Stimulated activated CD4-positive, alpha-beta T cell treated with anti-CD3 and anti-CD28 coated beads, Interleukin-1b, Interleukin-23, amount 100 ng/mL, for 4 hours (primary cell): ENCODE measurements at regions not wholly inside any gene's neighbourhood (a gene's known extent, or its start where the extent isn't known, plus 50 kb on each side); places are given as distances from the start of the nearest gene placed in this dataset.
"Not testable (repeated sequence)": the region's sequence is repeated elsewhere in the genome, so short reads cannot be mapped to it uniquely, and the experiment has no call there.

Experiments used
- DNase-seq, 2 donors: peaks; one replicate each; pipeline ENCODE4 v3.0.0-alpha.2; 2020; ENCODE audit warnings: low read depth in 2 of 2

DNA sequence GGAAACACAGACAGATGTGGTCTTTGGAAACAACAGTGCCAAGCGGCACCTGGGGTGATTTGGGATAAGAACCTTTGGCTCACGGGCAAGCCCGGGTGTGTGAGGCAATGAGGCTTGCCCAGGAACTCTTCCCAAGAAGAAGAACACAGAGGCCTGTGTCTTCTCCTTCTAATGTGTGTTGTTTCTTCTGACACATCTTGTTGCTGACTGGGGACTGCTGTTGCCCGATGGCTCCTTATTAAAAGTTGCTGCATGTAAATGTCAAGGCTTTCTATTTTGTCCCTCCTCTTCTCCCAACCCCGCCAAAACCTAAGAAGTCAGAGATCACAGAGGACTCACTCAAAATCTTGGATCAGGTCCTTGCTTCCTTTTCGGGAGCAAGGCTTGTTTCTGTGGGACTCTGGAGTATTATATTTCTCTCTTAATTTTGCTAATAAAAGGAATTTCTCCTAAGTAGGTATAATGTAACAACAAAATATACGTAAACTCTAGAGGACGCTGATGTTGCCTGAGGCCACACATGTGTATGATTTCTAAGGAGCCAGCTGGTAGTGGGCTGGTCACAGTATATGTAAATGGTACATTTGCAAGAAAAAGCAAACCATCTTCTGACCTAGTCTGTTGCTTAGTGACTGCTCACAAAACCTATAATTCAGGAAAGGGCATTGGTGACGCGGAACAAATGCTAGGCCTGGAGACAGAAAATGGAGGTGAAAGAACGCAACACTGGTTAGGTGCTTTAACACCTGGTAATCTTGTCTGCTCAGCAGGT is 232.5 kb downstream of the GADD45G start:
- no peak for DNase-seq

GRCh38 chr9:89837934-89838310 is 233.1 kb downstream of the GADD45G start:
- DNase-seq, result no peak

DNA sequence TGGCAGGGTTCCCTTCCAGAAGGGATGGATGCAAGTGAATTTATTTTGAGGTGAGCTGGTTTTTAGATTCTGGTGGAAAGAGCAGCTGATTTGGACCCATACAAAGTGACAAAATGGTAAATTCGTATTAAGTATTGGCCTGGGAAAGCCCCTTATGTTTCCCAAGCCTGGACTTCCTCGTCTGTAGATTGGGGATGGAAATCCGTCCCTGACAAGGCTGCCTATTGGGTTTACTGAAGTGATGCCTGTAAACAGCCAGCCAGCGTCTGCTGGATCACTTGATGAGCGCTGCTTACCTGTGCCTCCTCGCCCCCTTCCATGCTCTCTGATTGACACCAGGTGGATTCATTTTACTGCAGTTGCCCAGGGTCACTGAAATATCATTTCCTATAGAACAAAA is 233.8 kb downstream of the GADD45G start:
- no peak for DNase-seq

DNA sequence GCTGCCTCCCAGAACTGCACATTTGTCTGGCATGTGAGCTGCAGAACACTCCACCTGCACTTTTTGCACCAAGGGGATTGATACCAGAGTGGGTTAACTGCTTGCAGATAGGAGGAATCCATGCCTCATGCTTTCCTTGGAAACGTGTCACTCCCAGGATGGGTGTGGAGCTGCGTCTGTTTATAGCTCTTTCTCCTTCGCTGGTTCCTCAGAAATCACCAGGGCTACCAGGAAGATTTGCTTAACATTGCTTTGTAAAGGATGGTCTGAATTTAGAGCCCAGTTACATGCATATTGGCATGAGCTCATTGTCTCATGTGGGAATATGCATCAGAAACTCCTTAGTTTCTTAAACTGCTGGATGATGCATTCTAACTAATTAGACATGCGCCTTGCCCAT is 234.6 kb downstream of the GADD45G start:
- DNase-seq, result no peak

GRCh38 chr9:89839952-89840351 is 235.1 kb downstream of the GADD45G start:
- no peak for DNase-seq

DNA sequence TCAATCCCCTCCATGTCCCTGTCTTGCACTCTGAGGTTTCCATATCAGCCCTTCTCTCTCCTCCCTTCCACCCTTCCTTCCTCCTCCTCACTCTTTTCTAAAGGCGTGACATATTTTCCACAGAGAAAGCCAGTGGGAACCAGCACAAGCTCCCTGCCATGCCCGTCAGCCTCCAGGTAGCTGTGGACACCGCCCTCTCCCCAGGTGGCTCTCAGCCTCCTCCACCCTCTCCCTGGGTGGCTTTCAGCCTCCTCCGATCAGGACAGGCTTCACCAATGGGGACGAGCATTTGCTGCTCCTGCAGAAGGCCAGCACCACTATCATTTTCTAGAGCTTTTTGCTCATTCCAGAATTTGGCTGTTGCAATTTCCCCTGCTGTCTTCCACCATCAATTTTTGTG is 236.6 kb downstream of the GADD45G start:
- DNase-seq, result no peak

DNA sequence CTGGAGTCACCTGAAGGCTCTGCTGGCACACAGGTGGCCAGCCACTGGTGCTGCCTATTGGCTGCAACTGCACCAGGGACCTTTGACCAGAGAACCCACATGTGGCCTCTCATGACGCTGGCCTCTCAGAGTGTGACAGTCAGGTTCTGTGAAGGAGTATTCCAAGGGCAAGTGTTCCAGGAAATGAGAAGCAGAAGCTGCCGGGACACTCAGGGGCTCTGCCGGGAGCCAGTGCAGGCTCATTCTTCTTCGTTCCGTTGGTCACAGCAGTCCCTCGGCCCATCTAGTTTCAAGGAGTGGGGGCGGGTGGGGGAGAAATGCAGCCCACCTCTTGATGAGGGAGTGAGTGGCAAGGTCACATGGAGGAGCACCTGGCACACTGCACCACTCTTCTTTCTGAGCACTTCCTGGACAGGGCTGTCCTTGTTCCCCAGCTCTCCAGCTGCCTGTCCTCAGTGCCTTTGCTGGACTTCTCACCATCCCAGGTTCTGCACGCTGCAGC is 237.5 kb downstream of the GADD45G start:
- no peak for DNase-seq

DNA sequence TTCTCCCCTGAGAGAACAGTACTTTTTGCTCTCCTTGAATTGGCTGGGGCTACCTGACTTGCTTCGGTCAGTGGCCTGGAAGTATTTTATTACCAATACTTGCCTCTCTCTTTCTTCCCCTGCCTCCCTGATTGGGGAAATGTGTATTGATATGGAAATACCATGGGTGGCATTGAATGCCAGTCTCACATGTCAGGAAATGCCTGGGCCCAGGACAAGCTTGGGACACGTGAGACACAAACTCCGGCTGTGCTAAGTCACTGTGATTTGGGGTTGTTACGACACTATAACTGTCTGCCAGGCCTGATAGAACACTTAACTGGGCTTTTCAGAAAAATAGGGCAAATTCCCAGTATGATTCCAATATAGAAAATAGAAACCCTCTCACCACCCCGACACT is 238.3 kb downstream of the GADD45G start:
- DNase-seq, result no peak

DNA sequence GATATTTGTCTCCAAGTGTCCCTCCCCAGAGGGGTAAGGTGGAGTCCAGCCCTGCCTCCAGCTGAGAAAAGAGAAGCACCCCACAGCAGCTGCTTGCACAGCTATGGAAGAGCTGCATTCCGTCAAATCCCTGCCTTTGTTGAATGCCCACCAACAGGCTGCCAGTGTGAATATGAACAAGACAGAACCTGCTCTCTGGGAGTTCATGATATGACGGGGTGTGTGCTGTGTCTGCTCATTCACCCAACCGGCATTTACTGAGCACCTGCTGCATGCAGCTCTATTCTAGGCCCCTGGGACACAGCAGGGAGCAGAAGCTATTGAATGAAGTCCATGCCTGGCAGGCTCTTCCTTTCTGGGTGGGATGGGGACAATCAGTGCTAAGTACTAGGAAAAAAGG is 238.8 kb downstream of the GADD45G start:
- DNase-seq, result no peak

- no peak for DNase-seq
Measured at GRCh38 chr9:89844075-89844474, 239.3 kb downstream of the GADD45G start.

DNA sequence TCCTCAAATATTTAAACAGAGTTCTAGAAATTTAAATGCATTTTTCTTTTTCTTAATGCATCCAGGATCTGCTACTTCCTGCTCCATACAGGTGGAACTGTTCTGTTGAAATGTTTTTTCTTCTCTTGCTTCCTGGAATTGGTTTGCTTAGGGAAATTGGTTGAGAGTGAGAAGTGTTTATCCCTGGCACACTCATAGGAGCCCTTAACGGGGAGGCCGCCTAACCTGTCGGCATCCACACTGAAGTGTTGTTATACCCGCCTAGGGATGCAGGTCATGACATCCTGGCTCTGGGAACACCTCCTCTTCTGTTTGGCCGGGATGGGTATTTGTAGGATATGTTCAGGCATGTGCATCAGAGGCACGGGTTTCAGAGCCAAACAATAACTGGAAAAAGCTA is 239.7 kb downstream of the GADD45G start:
- DNase-seq, result no peak

DNA sequence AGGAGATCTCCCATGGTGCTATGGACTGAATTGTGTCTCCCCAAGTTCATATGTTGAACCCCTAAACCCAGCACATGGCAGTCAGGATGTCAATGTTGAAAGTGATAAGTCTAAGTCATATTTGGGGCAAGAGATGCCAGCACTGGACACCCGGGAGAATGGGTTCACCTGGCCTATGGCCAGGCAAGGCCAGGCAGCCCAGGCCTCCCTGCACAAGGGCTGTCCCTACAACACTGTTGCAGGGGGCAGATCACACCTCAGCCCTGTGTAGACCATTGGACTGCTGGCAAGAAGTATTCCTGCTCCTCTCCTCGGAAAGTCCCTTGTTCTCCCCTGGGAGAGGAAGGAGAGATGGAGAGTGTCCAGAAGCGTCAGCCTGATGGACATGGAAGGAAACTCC is 240.5 kb downstream of the GADD45G start:
- no peak for DNase-seq

GRCh38 chr9:89845862-89846261 is 241.1 kb downstream of the GADD45G start:
- DNase-seq, result no peak

- DNase-seq, result no peak
Measured at GRCh38 chr9:89848060-89849040, 243.5 kb downstream of the GADD45G start.

DNA sequence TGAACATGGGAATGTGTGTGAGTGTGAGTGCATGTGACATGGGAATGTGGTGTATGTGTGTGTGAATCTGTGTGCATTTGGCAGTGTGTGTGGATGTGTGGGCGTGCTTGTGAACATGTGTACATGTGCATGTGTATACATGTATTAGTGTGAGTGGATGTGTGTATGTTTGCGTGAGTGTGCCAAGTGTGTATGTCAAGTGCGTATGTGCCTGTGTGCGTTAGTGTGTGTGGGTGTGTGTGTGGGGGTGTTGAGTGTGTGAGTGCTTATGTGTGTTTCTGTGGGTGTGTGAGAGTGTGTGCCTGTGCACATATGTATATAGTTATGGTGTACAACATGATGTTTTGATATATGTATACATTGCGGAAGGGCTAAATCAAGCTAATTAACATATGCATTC is 244.3 kb downstream of the GADD45G start:
- no peak for DNase-seq

GRCh38 chr9:89850153-89850552 is 245.3 kb downstream of the GADD45G start:
- DNase-seq, result no peak

DNA sequence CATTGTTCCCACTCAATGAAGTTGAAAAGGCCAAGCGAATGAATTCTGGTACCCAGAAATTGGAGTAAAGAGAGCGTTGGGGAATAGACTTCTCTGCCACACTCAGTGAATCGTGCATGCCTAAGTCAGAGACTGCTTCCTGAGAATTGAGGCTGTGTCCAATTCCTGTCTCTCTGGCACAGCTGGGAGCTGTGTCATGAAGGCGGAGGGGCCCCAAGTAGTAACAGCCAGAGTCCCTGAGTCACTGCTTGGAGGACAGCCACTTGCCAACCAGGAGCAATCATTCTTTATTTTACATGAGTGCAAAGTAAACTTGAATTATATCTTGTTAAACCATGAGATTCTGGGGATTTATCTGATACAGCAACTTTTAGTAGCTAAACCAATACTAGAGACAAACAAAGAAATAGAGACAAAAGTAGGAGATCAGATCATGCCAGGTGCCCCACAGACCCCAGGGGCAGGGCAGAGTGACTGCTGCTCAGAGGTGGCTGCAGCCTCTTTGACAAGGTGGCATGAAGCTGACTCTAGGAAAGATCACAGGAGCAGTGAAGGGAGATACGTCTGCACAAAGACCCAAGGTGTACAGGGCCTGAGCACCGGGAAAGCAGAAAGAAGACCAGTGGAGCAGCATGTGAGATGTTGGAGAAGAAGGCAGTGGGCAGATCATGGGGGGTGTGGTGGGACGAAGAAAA is 246.0 kb downstream of the GADD45G start:
- no peak for DNase-seq

DNA sequence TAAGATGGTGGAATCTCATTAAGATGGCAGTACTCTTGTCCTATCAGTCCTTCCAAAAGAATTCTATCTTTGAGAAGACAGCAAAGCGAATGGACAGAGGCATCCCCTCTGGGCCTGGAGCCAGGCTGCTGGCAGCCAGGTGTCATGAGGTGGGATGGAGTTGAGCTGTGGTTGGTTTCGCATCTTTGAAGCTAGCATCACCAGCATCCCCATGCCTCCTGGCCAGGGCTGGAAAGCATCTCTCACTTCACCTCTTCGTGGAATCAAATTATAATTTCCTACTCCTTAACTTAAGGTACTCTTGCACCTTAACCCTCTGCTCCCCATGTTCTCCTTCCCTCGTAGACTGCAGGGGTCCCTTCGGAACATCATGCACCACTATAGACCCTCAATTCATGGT is 248.3 kb downstream of the GADD45G start:
- no peak for DNase-seq

- DNase-seq, result no peak
Measured at GRCh38 chr9:89853931-89854330, 249.1 kb downstream of the GADD45G start.

- no peak for DNase-seq
Measured at GRCh38 chr9:89854715-89855475, 250.1 kb downstream of the GADD45G start.

DNA sequence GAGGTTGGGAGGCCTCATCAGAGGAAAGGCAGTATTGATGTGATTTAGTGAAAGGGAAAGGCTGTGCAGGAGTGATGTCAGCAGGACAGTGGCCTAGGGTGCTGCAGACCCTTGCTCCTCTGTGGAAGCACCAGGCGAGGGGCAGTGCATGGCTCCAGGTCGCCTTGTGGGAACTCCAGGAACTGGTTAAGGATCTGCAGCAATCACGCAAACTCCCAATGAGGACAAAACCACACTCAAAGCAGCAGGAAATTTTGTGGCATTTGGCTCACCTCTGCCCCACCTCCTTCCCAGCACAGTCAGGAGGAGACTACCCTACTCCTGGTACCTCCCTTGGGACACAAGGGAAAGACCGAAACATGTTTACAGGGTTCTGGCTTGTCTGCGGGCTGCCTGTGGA is 251.5 kb downstream of the GADD45G start:
- DNase-seq, result not testable (repeated sequence)
